ENCODE measurements at regions not wholly inside any gene's neighbourhood (a gene's known extent, or its start where the extent isn't known, plus 50 kb on each side); places are given as distances from the start of the nearest gene placed in this dataset.

DNA sequence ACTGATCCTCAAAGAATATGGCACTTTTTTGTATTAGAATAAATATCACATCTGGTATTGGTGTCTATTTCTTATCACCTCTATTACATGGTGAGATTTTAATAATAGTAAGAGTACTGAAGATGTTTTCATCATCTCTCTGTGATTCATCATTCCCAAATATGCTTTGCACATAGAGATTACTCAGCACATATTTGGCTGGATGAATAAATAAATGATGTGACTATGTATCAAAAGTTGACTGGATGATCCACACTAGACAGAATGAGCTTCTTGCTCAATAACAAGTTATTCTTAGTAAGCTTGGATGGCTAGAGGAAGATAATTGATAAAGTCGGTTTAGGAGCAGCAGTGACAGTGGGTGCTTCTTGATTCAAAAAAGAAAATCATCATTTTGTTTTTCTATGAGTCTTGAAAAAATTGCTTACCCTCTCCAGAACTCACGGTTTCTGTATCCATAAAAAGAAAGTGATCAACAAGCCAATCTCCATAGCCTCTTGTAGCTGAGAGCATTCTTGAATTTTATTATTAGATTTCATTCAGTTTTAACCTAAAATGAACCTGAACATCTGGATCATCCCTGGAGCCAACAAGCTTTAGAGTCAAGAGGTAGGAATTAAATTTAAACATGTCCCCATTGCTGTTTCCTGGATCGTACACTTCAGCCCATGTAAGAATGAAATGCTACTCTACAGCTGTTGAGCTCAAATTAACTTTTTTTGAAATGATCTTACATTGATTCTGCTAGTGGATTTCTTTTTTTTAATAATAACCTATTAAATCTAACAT is 104.8 kb upstream of the OSTN start:
- no peak for TF ChIP-seq EZH2 (IDR thresholded peaks at IDR 0.05; ENCODE audit: borderline replicate concordance, insufficient read depth, low read length, poor library complexity, severe bottlenecking)
- no peak for TF ChIP-seq POLR2AphosphoS5 (IDR thresholded peaks at IDR 0.05)
- TF ChIP-seq CTCF (IDR thresholded peaks at IDR 0.05; ENCODE audit: poor library complexity, severe bottlenecking): no peak
- TF ChIP-seq RAD21 (conservative IDR thresholded peaks at IDR 0.05): no peak
- no peak for TF ChIP-seq MXI1 (conservative IDR thresholded peaks at IDR 0.05; ENCODE audit: poor library complexity, severe bottlenecking)

Data from neural cell (in vitro differentiated cells).